IMR-90 (cell line): ENCODE measurements at regions not wholly inside any gene's neighbourhood (a gene's known extent, or its start where the extent isn't known, plus 50 kb on each side); places are given as distances from the start of the nearest gene placed in this dataset.

Experiments
- ATAC-seq: fragments of 200-7000 bp; cut with Tn5 transposase; 2 replicates; pipeline ENCODE4 v1.9.1; 2020; ENCODE audit warnings: low read depth, mild to moderate bottlenecking, moderate library complexity
- BruUV-seq: library from RNA; stranded (reverse); fragments of 400-500 nt; replicated peaks from 2 replicates; lab custom pipeline; 2021; lab: Mats Ljungman, UMichigan
- CTCF ChIA-PET: fragments of 300-600 bp; formaldehyde crosslinking; extraction: SDS; loops from one replicate; lab custom pipeline; 2021; ENCODE audit warnings: antibody characterized with exemption; lab: Yijun Ruan, JAX
- POLR2A ChIA-PET: fragments of 300-600 bp; sonication (Branson Sonifier 250); formaldehyde crosslinking; loops from one replicate; lab custom pipeline; 2022; ENCODE audit warnings: antibody characterized with exemption; ENCODE audit not compliant: unreplicated experiment; lab: Charles Lee
- DNase-seq: peaks from one replicate; pipeline ENCODE4 v3.0.0; 2013
- H2AFZ ChIP-seq: replicated peaks from 2 replicates; pipeline ENCODE3; 2013; ENCODE audit warnings: low read length, mild to moderate bottlenecking; ENCODE audit not compliant: poor library complexity
- H2AK5ac ChIP-seq: 2 replicates; pipeline ENCODE4 v1.6.1; 2013; ENCODE audit warnings: low read depth, low read length, inconsistent platforms
- H2AK9ac ChIP-seq: replicated peaks from 2 replicates; pipeline ENCODE3; 2013; ENCODE audit warnings: mild to moderate bottlenecking, low read depth, low read length, moderate library complexity; ENCODE audit not compliant: poor library complexity
- H2BK120ac ChIP-seq: 2 replicates; pipeline ENCODE4 v1.6.1; 2013; ENCODE audit warnings: low read depth, low read length, inconsistent platforms
- H2BK15ac ChIP-seq: 3 replicates; pipeline ENCODE4 v1.6.1; 2013; ENCODE audit warnings: low read depth, low read length, inconsistent platforms
- H2BK20ac ChIP-seq: 2 replicates; pipeline ENCODE4 v1.6.1; 2013; ENCODE audit warnings: low read depth, mild to moderate bottlenecking, inconsistent platforms, low read length, moderate library complexity
- H2BK5ac ChIP-seq: 2 replicates; pipeline ENCODE4 v1.6.1; 2013; ENCODE audit warnings: mild to moderate bottlenecking, low read depth, low read length, inconsistent platforms; ENCODE audit not compliant: poor library complexity, severe bottlenecking
- H3K14ac ChIP-seq: replicated peaks from 2 replicates; pipeline ENCODE4 v1.6.1; 2013; ENCODE audit warnings: low read depth, low read length, inconsistent platforms
- H3K18ac ChIP-seq: 2 replicates; pipeline ENCODE4 v1.6.1; 2013; ENCODE audit warnings: low read depth, low read length, control low read depth
- H3K23ac ChIP-seq: 2 replicates; pipeline ENCODE4 v1.6.1; 2013; ENCODE audit warnings: low read depth, low read length, inconsistent platforms
- H3K27ac ChIP-seq: 2 replicates; pipeline ENCODE4 v1.5.1; 2013; ENCODE audit warnings: mild to moderate bottlenecking, control low read depth, low read length; ENCODE audit not compliant: insufficient read depth
- H3K27me3 ChIP-seq: 2 replicates; pipeline ENCODE4 v1.6.1; 2013; ENCODE audit warnings: low read length; ENCODE audit not compliant: control insufficient read depth, insufficient read depth
- H3K36me3 ChIP-seq: 2 replicates; pipeline ENCODE4 v1.6.1; 2013; ENCODE audit warnings: low read length, mixed read lengths; ENCODE audit not compliant: control insufficient read depth, insufficient read depth
- H3K4ac ChIP-seq: 2 replicates; pipeline ENCODE4 v1.6.1; 2013; ENCODE audit warnings: low read depth, low read length, inconsistent platforms
- H3K4me1 ChIP-seq: 2 replicates; pipeline ENCODE4 v1.6.1; 2013; ENCODE audit warnings: low read length, mixed read lengths; ENCODE audit not compliant: control insufficient read depth, insufficient read depth
- H3K4me2 ChIP-seq: 2 replicates; pipeline ENCODE4 v1.6.1; 2013; ENCODE audit warnings: low read depth, mild to moderate bottlenecking, control low read depth, low read length, moderate library complexity
- H3K4me3 ChIP-seq: 2 replicates; pipeline ENCODE4 v1.5.1; 2013; ENCODE audit warnings: low read depth, mild to moderate bottlenecking, control low read depth, low read length, moderate library complexity; ENCODE audit not compliant: insufficient read depth
- H3K56ac ChIP-seq: 2 replicates; pipeline ENCODE4 v1.6.1; 2013; ENCODE audit warnings: low read length, inconsistent platforms; ENCODE audit not compliant: insufficient read depth; ENCODE audit errors: extremely low read depth
- H3K79me1 ChIP-seq, 2 experiments: 2 replicates each; pipeline ENCODE4 v1.6.1; 2013; ENCODE audit warnings: low read length in 2 of 2, inconsistent platforms in 1 of 2, low read depth in 1 of 2
- H3K9ac ChIP-seq: 2 replicates; pipeline ENCODE4 v1.6.1; 2013; ENCODE audit warnings: low read depth, low read length, control low read depth
- H3K9me1 ChIP-seq: 2 replicates; pipeline ENCODE4 v1.6.1; 2013; ENCODE audit warnings: low read length, inconsistent platforms; ENCODE audit not compliant: insufficient read depth
- H3K9me3 ChIP-seq: 2 replicates; pipeline ENCODE4 v1.6.1; 2013; ENCODE audit warnings: low read length; ENCODE audit not compliant: control insufficient read depth, insufficient read depth
- H4K20me1 ChIP-seq: 2 replicates; pipeline ENCODE4 v1.6.1; 2013; ENCODE audit warnings: low read length, inconsistent platforms; ENCODE audit not compliant: insufficient read depth
- H4K5ac ChIP-seq: 2 replicates; pipeline ENCODE4 v1.6.1; 2013; ENCODE audit warnings: mild to moderate bottlenecking, low read depth, low read length, control low read depth
- H4K8ac ChIP-seq, 2 experiments: 2 replicates each; pipeline ENCODE4 v1.6.1; 2013; ENCODE audit warnings: low read depth in 2 of 2, low read length in 2 of 2, control low read depth in 1 of 2, inconsistent platforms in 1 of 2
- H4K91ac ChIP-seq: 2 replicates; pipeline ENCODE4 v1.6.1; 2013; ENCODE audit warnings: low read depth, low read length, inconsistent platforms; ENCODE audit not compliant: insufficient read depth
- BHLHE40 ChIP-seq: fragments of 150-350 bp; IDR thresholded peaks from 2 replicates; pipeline ENCODE4 v1.6.1; 2016; ENCODE audit warnings: mild to moderate bottlenecking, low read depth, low read length
- CEBPB ChIP-seq: IDR thresholded peaks from 2 replicates; pipeline ENCODE4 v1.6.1; 2012; ENCODE audit warnings: low read depth, low read length, improper control_type of control experiment
- FOS ChIP-seq: fragments of 150-350 bp; IDR thresholded peaks from 2 replicates; pipeline ENCODE4 v1.6.1; 2016; ENCODE audit warnings: low read depth, low read length
- MAFK ChIP-seq: IDR thresholded peaks from 2 replicates; pipeline ENCODE4 v1.6.1; 2012; ENCODE audit warnings: low read depth, low read length, improper control_type of control experiment
- MAZ ChIP-seq: IDR thresholded peaks from 2 replicates; pipeline ENCODE4 v1.6.1; 2012; ENCODE audit warnings: low read depth, mild to moderate bottlenecking, low read length, improper control_type of control experiment, moderate library complexity, borderline replicate concordance
- MXI1 ChIP-seq: IDR thresholded peaks from 2 replicates; pipeline ENCODE4 v1.6.1; 2012; ENCODE audit warnings: low read depth, mild to moderate bottlenecking, low read length, moderate library complexity, borderline replicate concordance
- NFE2L2 ChIP-seq: fragments of 150-350 bp; IDR thresholded peaks from 2 replicates; pipeline ENCODE4 v1.6.1; 2016; ENCODE audit warnings: low read depth, mild to moderate bottlenecking, low read length
- POLR2A ChIP-seq: IDR thresholded peaks from 2 replicates; pipeline ENCODE4 v1.6.1; 2012; ENCODE audit warnings: mild to moderate bottlenecking, low read depth, low read length
- RAD21 ChIP-seq: IDR thresholded peaks from 2 replicates; pipeline ENCODE4 v1.6.1; 2012; ENCODE audit warnings: low read length, improper control_type of control experiment
- RCOR1 ChIP-seq: IDR thresholded peaks from 2 replicates; pipeline ENCODE4 v1.6.1; 2012; ENCODE audit warnings: mild to moderate bottlenecking, low read length, improper control_type of control experiment; ENCODE audit not compliant: insufficient replicate concordance
- RFX5 ChIP-seq: IDR thresholded peaks from 2 replicates; pipeline ENCODE4 v1.8.0; 2012; ENCODE audit warnings: low read depth, mild to moderate bottlenecking, low read length, moderate library complexity
- SMC3 ChIP-seq: fragments of 150-350 bp; IDR thresholded peaks from 2 replicates; pipeline ENCODE4 v1.6.1; 2016; ENCODE audit warnings: low read depth, mild to moderate bottlenecking, antibody characterized with exemption, low read length, moderate library complexity
- dilution Hi-C: fragments of 300-500 bp; cut with HindIII; formaldehyde crosslinking; loops from one replicate; pipeline ENCODE4 v1.14.3; 2018; ENCODE audit warnings: low sequenced_read_pairs; ENCODE audit not compliant: unreplicated experiment
- in situ Hi-C: fragments of 300-500 bp; cut with MboI; formaldehyde crosslinking; loops from 3 replicates; pipeline ENCODE4 v1.14.3; 2019; ENCODE audit warnings: low sequenced_read_pairs, inconsistent platforms, mixed read lengths
- intact Hi-C: fragments of 100-400 bp; cut with micrococcal nuclease; formaldehyde crosslinking; loops from 2 replicates; pipeline ENCODE4 v1.10.0; 2022
- TF ChIP-seq, protein P1 (sequence below): conservative IDR thresholded peaks from 2 replicates; pipeline ENCODE4 v1.5.1; 2012; ENCODE audit warnings: mild to moderate bottlenecking, low read depth, low read length, improper control_type of control experiment
- TF ChIP-seq, protein P2 (sequence below): fragments of 150-350 bp; IDR thresholded peaks from 2 replicates; pipeline ENCODE4 v1.6.1; 2017; ENCODE audit warnings: mild to moderate bottlenecking, antibody characterized with exemption, low read length, low read depth
- TF ChIP-seq, protein P3 (sequence below): fragments of 150-350 bp; IDR thresholded peaks from 2 replicates; pipeline ENCODE4 v1.6.1; 2016; ENCODE audit warnings: low read depth, mild to moderate bottlenecking, low read length, moderate library complexity, borderline replicate concordance

DNA sequence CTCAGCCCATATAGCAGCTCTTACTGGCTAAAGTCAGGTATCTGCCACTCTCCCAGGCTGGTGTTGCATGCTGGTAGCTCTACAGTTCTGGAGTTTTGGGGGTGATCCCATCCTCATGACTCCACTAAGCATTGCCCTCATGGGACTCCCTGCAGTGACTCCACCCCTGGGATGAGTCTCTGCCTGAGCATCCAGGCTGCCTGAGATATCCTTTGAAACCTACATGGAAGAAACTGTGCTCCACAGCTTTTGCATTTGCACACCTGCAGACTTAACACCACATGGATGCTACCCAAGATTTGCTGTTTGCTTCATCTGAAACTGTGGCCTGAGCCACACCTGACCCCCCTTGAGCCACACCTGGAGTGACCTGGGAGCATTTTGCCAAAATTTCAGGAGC, 226.4 kb downstream of the C1orf94 start:
- H3K9ac ChIP-seq, result no peak overlapping the region
- H4K8ac ChIP-seq, result no peak overlapping the region
- H3K4me3 ChIP-seq, result no peak overlapping the region
- no peaks in the 10 kb centered on the region for H3K9me1 ChIP-seq
- H2AK5ac ChIP-seq, result no peak overlapping the region
- no peak overlapping the region for H3K18ac ChIP-seq
- no TSS peak for BruUV-seq
- H2BK15ac ChIP-seq, result no peak overlapping the region
- H4K20me1 ChIP-seq, result no peaks in the 10 kb centered on the region
- no peak overlapping the region for H2BK5ac ChIP-seq
- TF ChIP-seq RFX5 (no peak), FOS (no peak), BHLHE40 (no peak), MAZ (no peak), POLR2A (no peak), CEBPB (no peak), RCOR1 (no peak), RAD21 (no peak), MXI1 (no peak), SMC3 (no peak), NFE2L2 (no peak), MAFK (no peak)
- TF ChIP-seq, protein P1, sequence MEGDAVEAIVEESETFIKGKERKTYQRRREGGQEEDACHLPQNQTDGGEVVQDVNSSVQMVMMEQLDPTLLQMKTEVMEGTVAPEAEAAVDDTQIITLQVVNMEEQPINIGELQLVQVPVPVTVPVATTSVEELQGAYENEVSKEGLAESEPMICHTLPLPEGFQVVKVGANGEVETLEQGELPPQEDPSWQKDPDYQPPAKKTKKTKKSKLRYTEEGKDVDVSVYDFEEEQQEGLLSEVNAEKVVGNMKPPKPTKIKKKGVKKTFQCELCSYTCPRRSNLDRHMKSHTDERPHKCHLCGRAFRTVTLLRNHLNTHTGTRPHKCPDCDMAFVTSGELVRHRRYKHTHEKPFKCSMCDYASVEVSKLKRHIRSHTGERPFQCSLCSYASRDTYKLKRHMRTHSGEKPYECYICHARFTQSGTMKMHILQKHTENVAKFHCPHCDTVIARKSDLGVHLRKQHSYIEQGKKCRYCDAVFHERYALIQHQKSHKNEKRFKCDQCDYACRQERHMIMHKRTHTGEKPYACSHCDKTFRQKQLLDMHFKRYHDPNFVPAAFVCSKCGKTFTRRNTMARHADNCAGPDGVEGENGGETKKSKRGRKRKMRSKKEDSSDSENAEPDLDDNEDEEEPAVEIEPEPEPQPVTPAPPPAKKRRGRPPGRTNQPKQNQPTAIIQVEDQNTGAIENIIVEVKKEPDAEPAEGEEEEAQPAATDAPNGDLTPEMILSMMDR, result no peak
- TF ChIP-seq, protein P2, sequence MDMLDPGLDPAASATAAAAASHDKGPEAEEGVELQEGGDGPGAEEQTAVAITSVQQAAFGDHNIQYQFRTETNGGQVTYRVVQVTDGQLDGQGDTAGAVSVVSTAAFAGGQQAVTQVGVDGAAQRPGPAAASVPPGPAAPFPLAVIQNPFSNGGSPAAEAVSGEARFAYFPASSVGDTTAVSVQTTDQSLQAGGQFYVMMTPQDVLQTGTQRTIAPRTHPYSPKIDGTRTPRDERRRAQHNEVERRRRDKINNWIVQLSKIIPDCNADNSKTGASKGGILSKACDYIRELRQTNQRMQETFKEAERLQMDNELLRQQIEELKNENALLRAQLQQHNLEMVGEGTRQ, result no peak
- TF ChIP-seq, protein P3, sequence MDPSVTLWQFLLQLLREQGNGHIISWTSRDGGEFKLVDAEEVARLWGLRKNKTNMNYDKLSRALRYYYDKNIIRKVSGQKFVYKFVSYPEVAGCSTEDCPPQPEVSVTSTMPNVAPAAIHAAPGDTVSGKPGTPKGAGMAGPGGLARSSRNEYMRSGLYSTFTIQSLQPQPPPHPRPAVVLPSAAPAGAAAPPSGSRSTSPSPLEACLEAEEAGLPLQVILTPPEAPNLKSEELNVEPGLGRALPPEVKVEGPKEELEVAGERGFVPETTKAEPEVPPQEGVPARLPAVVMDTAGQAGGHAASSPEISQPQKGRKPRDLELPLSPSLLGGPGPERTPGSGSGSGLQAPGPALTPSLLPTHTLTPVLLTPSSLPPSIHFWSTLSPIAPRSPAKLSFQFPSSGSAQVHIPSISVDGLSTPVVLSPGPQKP, result no peak
- peaks cover 18% of the 10 kb centered on the region for H3K9me3 ChIP-seq
- ATAC-seq (no peak), DNase-seq (no peak)
- POLR2A ChIA-PET, result no interaction called here
- H2AK9ac ChIP-seq, result no peak overlapping the region
- no peak overlapping the region for H2BK120ac ChIP-seq
- in situ Hi-C loops (no loop called here), intact Hi-C loops (no loop called here), dilution Hi-C loops (no loop called here)
- no peak overlapping the region for H3K56ac ChIP-seq
- H3K14ac ChIP-seq, result no peak overlapping the region
- no peak overlapping the region for H3K4ac ChIP-seq
- H3K36me3 ChIP-seq, result no peaks in the 10 kb centered on the region
- no peak overlapping the region for H2AFZ ChIP-seq
- no peak overlapping the region for H4K5ac ChIP-seq
- no peaks in the 10 kb centered on the region for H3K27me3 ChIP-seq
- CTCF ChIA-PET, result interaction anchor here (0.5 kb wide), 1 partner anchor 95 kb away, joined by 4 read pairs; no protein-coding TSS in a partner anchor
- no peak overlapping the region for H4K91ac ChIP-seq
- no peak overlapping the region for H3K23ac ChIP-seq
- H2BK20ac ChIP-seq, result no peak overlapping the region
- H3K4me1 ChIP-seq, result no peaks in the 10 kb centered on the region
- H3K4me2 ChIP-seq, result no peak overlapping the region
- H3K79me1 ChIP-seq, result no peaks in the 10 kb centered on the region
- no peak overlapping the region for H3K27ac ChIP-seq
